HG03097 (cell line): ENCODE measurements at regions not wholly inside any gene's neighbourhood (a gene's known extent, or its start where the extent isn't known, plus 50 kb on each side); places are given as distances from the start of the nearest gene placed in this dataset.

ENCODE experiments used
- ATAC-seq: cut with Tn5 transposase; IDR thresholded peaks from one replicate; pipeline ENCODE4 v1.9.1; 2021; ENCODE audit not compliant: unreplicated experiment, low FRiP score

DNA sequence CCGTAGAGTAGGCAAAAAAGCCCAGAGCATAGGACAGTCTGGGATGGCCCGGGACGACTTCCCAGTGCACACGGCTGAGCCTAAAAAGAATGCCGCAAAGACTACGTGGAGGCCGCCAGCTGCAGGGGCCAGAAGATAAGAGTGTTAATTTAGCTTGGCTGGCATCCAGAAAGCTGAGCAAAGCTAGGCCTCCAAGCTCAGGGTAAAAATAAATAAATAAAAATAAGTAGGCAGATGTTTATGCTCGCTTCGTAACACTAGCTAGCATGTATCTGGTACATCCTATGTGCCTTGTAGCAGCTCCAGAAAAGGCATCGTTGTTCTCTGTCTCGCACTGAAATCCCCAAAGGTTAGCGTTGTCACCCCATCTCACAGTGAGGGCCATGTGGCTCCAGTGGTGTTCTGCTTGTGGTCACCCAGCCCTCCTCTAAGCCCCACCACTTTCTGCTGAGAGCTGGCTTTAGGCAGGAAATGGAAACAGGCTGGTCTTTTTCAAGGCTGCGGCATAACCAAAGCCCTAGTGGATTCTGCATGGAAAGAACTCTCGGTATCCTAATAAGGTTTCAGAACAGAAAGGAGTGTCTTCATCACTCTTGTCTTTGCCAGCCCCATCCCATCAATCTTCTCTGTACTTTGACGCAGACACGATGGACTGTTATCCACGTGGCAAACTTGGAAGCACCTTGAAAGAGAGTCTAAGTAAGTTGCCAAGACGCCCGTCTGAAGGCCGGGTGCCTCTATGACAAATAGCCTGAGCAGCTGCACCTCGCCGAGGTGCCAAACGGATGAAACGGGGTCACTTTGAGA lies 58.1 kb upstream of the MEF2A start:
- peak; percentile 21 for ATAC-seq

DNA sequence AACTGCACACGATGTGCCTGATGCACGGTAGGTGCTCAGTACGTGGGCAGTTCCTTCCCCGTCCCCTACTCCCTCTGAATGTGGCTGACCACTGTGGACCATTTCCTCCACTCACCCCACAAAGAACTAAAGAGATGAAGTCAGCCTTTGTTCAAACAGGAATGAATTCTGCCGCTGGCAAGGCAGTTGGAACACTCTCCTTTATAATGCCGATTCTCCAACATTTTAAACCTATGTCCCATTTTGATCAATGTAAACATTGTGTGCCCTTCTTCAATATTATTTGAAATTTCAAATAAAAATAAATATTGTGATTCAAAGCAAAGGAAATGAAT lies 57.5 kb upstream of the MEF2A start:
- no peak for ATAC-seq

DNA sequence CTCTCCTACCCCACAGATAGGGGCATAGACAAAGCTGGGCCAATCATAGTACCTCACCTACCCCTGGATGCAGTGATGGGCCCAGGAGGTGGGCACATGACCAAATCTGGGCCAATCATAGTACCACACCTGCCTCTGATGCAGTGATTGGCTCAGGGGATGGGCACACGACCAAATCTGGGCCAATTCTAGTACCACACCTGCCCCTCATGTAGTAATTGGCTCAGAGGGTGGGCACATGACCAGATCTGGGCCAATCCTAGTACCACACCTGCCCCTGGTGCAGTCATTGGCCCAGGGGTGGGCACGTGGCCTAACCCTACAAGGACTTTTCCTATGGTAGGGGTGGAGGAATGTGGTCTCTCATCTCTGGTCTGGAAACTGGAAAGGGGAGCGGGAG lies 56.9 kb upstream of the MEF2A start:
- ATAC-seq, result no peak

- no peak for ATAC-seq
Observed at GRCh38 chr15:99509686-99510461, 55.9 kb upstream of the MEF2A start.

GRCh38 chr15:99511531-99511865 lies 54.3 kb upstream of the MEF2A start:
- ATAC-seq, result no peak

DNA sequence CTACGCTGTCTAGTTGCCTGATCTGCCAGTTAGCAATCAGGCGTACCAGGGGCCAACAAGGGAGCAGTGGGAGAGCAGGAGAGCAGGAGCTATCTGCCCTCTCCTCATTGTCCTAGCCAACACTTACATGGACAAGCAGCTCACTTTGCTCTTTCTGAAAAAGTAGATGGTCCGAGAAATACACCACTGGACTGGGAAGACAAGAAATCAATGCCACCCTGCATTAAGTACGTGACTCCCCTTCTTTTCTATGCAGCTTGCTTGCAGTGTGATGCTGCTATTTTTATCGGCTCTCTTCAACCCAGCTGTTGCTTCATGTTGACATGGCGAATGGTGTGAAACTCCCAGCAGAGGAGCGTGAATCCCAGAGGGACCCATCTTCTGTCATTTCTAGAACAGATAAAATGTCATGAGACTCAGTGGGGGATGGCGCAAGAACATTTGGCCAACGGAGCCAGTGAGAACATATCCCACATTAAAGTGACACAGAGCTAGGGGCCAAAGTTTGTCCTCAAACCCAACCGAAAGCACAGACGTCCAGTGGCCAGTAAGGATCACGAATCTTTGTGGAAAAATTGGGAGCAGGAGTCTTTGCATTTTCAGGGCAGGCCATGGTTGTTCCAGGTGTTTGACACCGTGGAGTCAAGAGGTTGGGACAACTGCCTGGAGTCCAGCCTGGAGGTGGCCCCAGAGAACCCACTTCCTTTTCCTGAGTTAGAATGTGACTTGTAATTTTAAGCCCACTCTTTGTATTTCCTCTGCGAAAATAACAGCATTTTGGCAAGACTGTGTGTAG lies 53.7 kb upstream of the MEF2A start:
- peak; percentile 56 for ATAC-seq

- ATAC-seq, result no peak
Observed at GRCh38 chr15:99514306-99514705, 51.5 kb upstream of the MEF2A start.
